ENCODE measurements at regions not wholly inside any gene's neighbourhood (a gene's known extent, or its start where the extent isn't known, plus 50 kb on each side); places are given as distances from the start of the nearest gene placed in this dataset.
"Not testable (repeated sequence)": the region's sequence is repeated elsewhere in the genome, so short reads cannot be mapped to it uniquely, and the experiment has no call there.

DNA sequence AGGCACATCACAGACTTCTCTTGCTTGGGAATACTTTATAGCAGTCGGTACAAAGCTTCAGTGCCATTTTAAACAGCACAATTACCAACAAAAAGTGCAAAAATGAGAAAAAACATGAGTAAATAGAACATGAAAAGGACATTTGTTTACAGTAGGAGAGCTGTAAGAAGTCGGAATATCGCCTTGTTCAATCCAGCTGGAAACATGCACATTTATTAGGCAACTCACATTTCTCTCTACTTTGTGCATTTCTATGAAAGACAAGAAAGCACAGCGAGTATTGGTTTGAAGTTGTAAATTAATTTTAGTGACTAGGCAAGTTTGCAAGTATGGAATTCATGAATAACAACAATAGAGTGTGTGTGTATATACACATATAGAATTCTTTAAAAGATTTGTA lies 484.7 kb downstream of the DACH1 start:
- no peak for DNase-seq

DNA sequence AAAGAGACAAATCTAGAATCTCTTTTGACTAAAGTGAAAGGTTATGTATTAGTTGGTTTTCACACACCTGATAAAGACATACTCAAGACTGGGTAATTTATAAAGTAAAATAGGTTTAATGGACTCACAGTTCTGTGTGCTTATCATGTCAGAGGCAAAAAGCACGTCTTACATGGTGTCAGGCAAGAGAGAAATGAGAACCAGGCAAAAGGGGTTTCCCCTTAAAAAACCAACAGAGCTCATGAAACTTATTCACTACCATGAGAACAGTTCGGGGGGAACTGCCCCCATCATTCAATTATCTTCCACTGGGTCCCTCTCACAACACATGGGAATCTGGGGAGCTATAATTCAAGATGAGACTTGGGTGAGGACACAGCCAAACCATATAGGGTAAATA lies 486.8 kb downstream of the DACH1 start:
- DNase-seq, result no peak

DNA sequence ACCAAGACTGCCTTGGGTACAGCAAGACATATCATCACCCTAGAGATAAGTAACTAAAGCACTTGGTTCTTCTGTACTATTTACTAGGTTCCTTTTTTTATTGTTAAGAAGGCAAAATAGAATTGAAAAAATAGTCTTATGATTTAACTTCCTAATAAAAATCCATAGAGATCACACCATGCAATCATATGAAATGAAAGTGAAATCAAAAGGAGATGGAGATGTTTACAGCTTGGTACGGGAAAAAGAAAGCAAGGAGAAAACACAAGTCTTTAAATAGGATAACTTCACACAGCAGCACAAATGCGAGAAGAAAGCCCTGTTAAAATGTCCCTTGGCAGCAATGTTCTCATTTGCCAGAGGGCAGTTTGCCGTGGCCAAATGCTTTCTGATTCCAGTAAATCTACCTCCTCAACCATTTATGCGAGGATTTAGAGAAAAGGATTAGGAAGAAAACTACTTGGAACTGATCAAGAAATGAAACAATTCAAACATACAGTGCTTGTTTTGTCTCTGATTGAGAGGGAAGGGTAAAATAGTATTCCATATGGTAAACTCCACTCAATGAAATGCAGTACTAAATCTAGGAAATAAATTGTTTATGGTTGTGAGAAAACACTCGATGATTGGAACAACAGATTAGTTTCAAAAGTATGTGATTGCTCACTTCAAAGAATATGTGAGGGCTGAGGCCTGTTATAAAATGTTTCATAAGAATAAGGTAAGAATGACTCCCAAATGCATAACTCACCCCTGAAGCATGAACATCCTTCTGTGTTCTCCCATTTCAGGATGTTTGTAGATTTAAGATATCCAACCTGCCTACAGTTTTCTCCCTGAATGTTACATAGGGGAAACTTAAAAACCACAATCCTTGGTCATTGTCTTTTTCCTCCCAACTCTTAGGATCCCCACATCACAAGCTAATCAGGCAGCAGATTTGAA lies 487.8 kb downstream of the DACH1 start:
- no peak for DNase-seq

DNA sequence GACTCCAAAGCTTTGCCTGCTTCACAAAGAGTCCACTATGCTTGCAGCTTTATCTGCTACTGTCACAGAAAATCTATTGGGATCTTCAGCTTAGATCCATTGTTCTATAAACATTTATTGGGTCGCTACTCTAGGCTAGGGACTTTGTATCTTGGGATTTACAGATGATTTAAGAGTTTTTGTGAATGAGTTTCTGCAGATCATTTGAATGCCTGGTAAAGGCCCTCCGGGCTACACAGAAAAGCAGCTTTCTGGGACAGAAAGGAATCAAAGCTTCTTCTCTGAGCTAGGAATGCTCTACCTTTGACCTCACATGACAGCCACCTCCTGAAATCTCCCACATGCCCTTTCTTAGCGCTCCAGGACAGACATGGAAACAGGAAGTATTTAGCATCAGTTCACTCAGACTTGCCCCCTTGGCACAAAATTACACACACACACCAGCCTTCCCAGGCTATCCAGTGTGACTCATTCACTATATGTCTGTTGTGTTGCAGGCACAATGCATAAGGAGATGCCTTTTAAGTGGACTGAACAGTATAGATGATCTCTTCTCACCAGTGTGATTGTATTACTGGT lies 492.4 kb downstream of the DACH1 start:
- DNase-seq, result no peak

DNA sequence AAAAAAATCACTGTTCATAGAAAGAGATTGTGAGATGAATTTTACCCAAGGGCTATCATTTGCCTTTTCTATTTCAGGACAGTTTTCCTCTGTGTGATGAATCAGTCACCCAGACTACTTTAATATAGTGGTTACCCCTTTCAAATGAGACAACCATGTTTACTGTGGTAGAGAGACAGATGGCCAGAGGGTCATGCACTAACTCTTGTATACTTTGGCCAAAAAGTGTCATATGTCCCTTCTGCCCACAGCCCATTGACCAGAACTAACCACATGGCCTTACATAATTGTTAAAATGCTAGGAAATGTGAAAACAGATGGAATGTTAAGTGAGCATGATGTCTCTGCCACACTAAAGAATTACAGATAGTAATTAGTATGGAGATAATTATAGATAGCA lies 498.7 kb downstream of the DACH1 start:
- no peak for DNase-seq

DNA sequence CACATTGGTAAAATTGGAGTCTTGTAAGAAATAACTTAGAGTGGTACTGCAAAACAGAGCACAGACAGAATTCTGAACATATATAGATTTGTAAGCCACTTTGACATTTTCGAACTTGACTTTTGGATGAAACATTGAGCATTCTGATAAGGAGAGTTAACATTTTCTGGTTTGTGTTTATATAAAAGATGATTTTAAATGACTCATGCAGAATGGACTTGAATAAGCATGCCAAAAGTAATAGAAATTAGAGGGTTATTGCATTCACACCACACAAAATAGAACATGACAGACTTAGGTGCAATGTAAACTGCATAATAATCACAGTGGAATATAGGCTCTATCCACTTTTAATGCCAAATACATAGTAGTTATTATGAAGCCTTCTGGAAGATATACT lies 507.0 kb downstream of the DACH1 start:
- DNase-seq, result no peak

DNA sequence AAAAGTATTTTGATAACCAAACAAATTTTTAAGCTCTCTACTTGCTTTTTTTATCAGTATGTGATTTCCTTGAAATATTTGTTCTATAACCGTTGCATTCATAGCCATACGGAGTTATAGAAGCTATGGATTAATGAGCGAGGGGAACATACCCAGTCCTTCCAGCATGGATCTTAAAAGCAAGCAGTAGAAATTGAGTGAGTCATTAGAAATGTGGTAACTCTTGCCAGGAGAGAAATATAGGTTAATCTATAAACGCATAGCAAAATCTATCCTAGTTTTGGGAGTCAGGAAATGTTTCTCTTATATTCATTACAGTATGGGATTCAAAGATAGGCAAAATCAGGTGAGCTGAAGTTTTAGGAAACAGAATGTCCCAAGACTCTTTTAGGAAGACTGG lies 507.4 kb downstream of the DACH1 start:
- DNase-seq, result no peak

DNA sequence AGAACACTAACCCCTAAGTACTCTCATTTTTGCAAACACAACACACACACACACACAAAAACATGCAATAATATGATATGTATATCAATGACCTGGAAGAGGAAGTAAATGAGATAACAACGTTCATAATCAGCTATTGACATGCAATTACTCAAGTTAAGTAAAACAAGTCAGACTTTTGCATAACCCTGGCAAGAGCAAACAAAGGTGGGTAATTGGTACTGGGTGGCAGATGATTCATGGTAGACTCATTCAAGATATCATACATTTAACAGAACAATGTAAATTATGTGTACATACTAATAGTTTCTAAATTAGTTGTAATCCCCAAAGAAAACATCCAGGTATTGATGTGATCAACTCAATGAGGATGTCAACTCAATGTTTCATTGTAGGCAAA lies 508.8 kb downstream of the DACH1 start:
- no peak for DNase-seq

DNA sequence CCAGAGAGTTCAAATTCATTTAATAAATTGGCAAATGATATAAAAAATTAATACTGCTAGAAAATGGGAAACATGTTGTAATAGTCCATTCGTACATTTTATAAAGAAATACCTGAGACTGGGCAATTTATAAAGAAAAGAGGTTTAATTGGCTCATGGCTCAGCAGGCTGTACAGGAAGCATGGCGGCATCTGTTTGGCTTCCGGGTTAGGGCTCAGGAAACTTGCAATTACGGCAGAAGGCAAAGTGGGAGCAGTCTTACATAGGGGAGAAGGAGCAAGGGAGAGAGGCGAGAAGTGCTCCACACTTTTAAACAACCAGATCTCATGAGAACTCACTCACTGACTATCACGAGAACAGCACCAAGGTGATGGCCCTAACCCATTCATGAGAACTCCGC lies 512.0 kb downstream of the DACH1 start:
- no peak for DNase-seq

DNA sequence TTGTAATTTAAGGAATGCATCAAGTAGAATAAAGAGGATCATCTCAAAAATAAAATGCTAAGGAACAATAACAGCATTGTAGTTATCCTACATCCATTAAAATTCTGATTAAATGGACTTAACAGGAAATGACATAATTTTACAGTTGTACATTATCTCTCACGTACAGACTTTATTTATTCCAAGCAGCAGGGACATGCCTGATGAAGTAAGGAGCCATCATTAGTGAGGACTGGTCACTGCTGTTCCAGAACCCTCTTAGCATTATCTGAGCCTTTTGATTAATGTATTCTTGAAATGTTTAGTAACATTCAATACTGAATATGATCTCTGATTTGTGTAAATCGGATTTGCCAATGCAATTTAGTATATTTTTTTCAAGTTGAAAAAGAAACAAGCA lies 516.1 kb downstream of the DACH1 start:
- DNase-seq, result no peak

DNA sequence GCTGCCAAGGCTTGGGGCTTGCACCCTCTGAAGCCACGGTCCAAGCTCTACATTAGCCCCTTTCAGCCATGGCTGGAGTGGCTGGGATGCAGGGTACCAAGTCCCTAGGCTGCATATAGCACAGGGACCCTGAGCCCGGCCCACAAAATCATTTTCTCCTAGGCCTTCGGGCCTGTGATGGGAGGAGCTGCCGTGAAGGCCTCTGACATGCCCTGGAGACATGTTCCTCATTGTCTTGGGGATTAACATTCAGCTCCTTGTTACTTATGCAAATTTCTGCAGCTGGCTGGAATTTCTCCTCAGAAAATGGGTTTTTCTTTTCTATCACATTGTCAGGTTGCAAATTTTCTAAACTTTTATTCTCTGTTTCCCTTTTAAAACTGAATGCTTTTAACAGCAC lies 521.1 kb downstream of the DACH1 start:
- DNase-seq, result not testable (repeated sequence)

DNA sequence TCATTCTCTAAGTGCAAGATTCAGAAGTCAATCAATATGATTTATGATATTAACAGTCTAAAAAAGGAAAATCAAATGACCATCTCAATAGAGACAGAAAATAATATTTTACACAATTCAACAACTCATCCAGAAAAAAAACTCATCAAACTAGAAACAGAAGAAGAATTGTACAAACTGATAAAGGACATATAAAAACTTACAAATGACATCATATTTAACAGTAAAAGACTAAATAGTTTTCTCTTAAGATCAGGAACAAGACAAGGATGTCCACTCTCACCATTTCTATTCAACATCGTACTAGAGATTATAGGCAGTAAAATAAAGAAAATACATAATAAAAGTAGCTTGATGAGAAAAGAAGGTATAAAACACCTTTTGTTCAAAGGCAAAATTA lies 527.3 kb downstream of the DACH1 start:
- no peak for DNase-seq

DNA sequence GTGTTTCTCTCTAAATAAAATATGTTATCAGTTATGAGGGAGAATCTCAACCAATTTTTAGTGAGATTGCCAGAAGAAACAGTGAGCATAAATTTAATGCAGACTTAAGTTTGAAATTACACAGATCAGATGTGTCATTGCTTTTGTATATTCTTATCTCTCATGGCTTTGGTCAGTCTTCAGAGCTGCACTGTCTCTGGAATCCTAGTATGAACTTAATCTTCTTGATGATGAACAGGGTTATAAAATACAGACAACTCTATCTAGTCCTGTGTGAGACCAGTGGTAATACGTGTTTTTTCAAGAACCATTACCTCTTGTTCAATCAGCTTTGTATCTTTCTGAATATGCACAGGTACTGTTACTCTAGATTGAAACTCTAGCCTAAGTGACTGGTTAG lies 528.0 kb downstream of the DACH1 start:
- DNase-seq, result no peak

DNA sequence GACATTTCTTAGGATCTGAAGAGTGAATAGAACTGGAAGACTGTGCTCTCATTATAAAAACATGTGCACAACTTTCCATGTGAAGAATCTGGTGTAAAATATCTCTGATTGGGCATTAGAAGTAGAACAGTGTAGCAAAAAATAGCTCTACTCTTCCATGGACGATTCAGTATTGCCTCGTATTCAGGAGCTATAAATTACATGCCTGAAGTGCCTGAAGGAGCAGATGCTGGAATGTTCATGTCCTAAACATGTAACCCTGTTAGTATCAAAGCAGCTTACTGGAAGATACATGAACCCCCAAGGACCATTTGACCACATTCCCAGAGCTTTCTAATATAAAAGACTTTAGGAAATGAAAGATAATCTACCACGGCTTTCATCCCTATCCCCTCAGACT lies 528.9 kb downstream of the DACH1 start:
- DNase-seq, result no peak

DNA sequence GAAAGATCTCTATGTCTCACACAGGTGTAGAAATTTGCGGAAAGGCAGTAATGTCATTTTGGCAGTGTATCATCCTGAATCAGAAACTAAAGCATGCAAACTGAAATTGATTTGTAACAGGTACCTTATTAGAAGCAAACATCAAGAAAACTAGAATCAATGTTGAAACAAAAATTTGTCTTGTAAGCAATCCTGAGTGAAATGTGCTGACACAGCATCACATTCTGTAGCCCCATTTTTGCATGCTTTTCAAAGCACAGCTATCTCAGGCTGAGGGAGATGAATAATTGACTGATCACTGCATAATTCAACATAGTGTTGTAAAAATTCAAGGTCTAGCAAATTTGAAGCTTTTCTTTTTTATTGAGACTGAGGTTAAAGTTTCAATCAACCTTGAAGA lies 539.7 kb downstream of the DACH1 start:
- DNase-seq, result no peak

DNA sequence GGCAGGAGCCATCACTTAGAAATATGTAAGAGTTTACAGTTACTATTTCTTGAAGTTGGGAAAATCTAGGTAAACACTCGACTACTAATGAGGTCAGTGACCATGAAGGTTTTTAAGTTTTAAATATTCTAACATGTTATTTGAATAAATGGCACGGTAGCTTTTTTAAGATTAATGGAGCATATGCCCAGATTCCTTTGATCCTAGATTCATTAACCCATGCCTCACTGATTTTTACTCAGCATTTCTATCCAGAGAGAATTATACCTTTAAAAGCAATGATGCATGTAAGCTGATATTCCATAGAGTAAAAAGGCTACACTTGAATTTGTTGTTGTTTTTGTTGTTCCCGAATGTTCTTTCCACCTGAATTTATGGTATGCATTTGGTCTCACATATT lies 541.4 kb downstream of the DACH1 start:
- DNase-seq, result no peak

DNA sequence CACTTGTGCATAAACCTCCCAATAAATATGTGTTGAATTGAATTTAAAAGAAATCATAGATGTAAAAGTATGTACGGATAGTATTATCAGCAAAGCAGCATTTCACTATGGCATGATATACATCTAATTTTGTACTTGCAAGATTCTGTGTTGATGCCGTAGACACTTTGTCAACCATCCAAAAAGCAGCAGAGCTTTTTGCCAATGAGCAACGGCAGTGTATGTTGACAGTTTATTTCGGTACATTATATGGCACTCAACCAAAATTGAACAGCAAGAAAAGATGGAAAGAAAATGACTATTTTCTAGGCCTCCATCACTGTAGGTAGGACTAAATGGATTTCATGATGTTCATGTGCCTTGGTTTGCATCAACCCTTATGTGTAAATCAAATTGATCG lies 543.7 kb downstream of the DACH1 start:
- no peak for DNase-seq

DNA sequence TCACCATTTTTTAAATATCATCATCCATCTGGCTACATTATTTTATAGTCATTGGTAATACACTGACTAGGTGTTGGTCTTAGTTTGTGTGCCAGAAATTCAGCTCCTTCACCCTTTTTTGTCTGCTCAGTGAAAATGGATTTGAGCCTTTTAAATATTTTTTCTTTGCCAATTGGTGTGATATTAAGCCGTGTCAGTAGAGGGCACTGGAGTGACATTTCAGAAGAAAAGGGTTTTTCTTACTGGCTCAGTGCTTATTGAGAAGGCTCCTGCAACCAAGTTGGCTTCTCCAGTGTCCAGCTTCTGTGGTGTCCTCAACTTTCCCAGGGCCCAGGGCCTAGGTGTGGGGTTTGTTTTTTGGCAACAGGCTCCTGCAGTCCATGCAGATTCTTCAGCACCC lies 546.6 kb downstream of the DACH1 start:
- DNase-seq, result peak; percentile 3

DNA sequence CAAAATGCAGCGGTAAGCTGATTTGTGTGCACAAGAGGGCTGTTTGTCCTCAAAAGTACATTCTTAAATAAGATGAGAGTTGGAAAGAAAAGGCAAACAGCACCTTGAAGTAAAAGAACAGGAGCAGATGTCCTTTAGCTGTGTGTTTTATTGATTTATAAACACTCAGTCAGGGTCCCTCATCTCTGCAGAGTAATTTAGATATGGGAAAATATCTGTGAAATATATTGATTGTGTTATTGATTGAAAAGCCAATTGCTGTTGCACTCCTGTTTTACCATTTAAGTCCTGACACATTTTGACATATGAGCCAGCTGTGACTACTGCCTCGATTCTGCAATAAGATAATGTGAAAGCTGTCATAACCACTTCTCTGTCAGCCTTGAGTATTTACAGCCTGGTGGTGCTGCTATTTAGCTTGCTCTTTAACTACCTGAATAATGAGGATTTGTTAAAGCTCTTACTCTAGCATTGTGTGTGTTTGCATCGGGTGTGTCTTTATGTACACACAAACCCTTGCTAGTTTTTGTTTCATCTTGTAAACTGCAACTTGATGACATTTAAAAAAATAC lies 550.1 kb downstream of the DACH1 start:
- DNase-seq, result no peak

DNA sequence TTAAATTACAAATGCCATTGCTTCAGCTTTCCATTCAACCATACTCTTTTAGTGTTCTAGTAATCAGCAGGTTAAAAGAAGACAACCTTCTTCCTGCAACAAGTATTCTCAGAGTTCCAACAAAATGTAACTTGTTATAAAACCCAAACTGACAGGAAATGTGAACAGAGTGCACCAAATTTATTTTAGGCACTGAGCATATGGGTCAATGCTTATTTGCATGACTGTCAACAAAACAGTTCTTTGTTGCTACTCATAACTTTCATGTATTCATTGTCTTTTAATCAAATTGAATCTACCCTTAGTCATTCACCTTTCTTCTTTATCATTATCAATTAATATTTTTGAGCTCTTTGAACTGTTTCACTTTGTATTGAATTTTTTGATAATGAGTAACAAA lies 554.1 kb downstream of the DACH1 start:
- DNase-seq, result no peak

DNA sequence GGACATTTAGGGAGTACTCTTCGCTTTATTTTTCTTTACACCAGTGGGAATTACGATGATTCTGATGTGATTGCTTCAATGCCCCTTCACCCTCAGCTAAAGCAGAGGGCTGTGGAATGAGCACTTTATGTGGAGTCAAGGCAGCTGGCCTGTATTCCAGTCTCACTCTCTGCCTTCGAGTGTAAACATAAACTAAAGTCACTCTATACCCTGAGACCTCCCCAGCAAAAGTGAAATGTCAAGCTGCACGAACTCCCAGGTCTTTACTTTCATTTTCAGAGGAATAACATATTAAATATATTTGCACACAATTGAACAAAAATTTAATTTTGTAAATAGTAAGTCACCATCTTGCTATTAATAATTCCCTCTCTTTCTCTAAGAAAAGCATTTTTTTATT lies 557.1 kb downstream of the DACH1 start:
- DNase-seq, result no peak

DNA sequence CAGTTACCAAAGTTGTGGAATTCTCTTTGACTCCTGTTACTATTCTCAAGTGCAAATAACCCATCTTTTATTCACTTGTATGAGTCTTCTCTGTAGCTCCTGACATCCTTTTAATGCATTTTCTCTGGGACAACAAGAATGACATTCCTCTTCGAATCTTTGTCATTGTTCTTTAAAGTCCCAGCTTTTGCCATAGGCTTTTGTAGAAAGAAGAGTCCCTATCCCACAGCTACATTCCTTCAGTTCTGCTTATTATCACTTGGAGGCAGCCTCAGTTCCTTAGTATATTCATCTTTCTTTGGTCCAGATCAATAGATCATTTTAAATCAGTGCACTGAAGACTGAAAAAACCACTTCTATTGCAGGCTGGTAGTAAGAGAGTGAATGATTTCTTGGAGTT lies 560.2 kb downstream of the DACH1 start:
- DNase-seq, result no peak

DNA sequence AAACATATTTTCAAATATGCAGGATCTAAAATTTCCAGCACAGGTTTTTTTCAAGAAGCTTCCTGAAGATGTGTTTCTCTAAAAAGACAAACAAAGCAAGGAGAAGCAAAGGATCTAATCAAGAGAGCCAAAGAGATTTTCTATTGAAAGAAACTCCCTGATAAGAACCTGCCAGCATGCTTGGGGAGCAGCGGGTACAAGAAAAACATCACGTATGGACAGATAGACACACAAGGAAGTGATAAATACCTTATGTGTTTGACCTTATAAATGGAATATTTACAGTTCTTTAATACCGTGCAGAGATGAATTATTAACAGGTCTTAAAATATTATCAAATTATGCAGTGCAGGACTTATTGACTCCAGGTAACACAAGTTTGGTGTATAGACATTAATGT lies 562.1 kb downstream of the DACH1 start:
- no peak for DNase-seq

DNA sequence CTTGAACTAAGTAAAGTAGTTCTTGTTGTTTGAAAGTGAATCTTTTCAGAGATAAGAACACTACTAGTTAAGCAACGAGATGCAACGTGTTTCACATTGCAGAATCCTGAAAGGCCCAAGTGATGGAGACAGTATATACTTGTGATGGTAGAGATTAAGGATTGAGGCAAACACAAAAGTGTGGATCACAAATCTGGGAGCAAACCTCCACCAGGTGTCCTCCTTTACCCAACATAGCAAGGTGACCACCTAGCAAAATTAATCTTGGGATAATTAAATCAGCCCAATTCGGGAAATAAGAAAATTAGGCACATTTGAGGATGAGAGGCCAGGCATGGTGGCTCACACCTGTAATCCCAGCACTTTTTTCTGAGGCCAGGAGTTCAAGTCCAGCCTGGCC lies 563.9 kb downstream of the DACH1 start:
- no peak for DNase-seq

Measured in fibroblast of skin of abdomen (primary cell).